ENCODE measurements at regions not wholly inside any gene's neighbourhood (a gene's known extent, or its start where the extent isn't known, plus 50 kb on each side); places are given as distances from the start of the nearest gene placed in this dataset.

DNA sequence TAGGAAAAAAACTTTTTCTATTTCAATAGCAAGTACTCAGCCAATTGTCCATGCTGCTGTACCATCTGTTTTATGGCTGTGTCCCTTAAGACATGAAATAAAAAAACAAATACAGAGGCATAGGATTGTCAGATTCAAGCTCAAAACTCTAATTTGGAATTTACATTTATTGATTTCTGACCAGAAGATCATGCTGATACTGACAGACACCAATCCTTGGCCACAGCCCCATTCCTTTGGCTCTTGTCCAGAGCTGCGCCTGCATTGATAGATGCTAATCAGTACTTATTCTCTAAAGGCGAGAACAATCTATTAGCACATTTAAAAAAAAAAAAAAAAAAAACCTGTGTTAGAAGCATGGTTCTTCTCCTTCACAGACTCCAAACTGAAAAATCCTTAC, 384.6 kb downstream of the TMEM232 start:
- Mint-ChIP-seq H3K4me3 (no peak overlapping the region), H3K4me1 (peaks cover 11% of the 10 kb centered on the region), H3K27me3 (ENCODE audit: insufficient read depth, low read depth, poor library complexity) (peaks cover 3% of the 10 kb centered on the region), H3K9me3 (no peaks in the 10 kb centered on the region), H3K27ac (no peak overlapping the region), H3K36me3 (ENCODE audit: low read depth) (no peaks in the 10 kb centered on the region)
- Histone ChIP-seq H3F3A (replicated peaks; ENCODE audit: low read depth) (no peaks in the 10 kb centered on the region), H3K36me3 (ENCODE audit: insufficient read depth) (no peaks in the 10 kb centered on the region), H3K4me3 (no peak overlapping the region), H3K27me3 (ENCODE audit: insufficient read depth) (no peaks in the 10 kb centered on the region), H4K20me1 (replicated peaks; ENCODE audit: insufficient read depth) (no peaks in the 10 kb centered on the region), H3K9me2 (ENCODE audit: insufficient read depth) (no peaks in the 10 kb centered on the region), H3K27ac (ENCODE audit: low read depth) (no peak overlapping the region), H3K4me2 (no peak overlapping the region), H3K4me1 (ENCODE audit: insufficient read depth) (no peaks in the 10 kb centered on the region; the same call in 1 of the 2 replicates), H2AFZ (no peak overlapping the region), H3K79me2 (replicated peaks; ENCODE audit: insufficient read depth) (no peaks in the 10 kb centered on the region)
- ATAC-seq (no peak), DNase-seq (ENCODE audit: low spot score) (no peak)
- TF ChIP-seq REST (IDR thresholded peaks at IDR 0.05; ENCODE audit: unreplicated experiment), result no peak
- TF ChIP-seq STAT1 (IDR thresholded peaks at IDR 0.05; ENCODE audit: unreplicated experiment), result no peak
- no peak for TF ChIP-seq NANOG (IDR thresholded peaks at IDR 0.05; ENCODE audit: borderline replicate concordance)
- no peak for TF ChIP-seq EZH2phosphoT487 (IDR thresholded peaks at IDR 0.05; ENCODE audit: unreplicated experiment)
- TF ChIP-seq CREB1 (CRISPR knock-in tag; IDR thresholded peaks at IDR 0.05; ENCODE audit: low read depth), result no peak
- TF ChIP-seq ZNF331 (CRISPR knock-in tag; IDR thresholded peaks at IDR 0.05; ENCODE audit: low read depth), result no peak
- no peak for TF ChIP-seq ETS1 (IDR thresholded peaks at IDR 0.05)
- TF ChIP-seq POLR2AphosphoS5 (IDR thresholded peaks at IDR 0.05; ENCODE audit: low read depth), result no peak
- TF ChIP-seq CTCF (conservative IDR thresholded peaks at IDR 0.05; ENCODE audit: low read depth in 2 of 2), result no peak
- TF ChIP-seq ZNF114 (CRISPR knock-in tag; IDR thresholded peaks at IDR 0.05), result no peak
- no peak for TF ChIP-seq EZH2 (IDR thresholded peaks at IDR 0.05; ENCODE audit: low read depth, unreplicated experiment)
- no peak for TF ChIP-seq JUNB (IDR thresholded peaks at IDR 0.05; ENCODE audit: unreplicated experiment)
- no peak for TF ChIP-seq ZNF462 (CRISPR knock-in tag; IDR thresholded peaks at IDR 0.05)

Measured in GM23338 (cell line).